BE2C (cell line): ENCODE measurements at regions not wholly inside any gene's neighbourhood (a gene's known extent, or its start where the extent isn't known, plus 50 kb on each side); places are given as distances from the start of the nearest gene placed in this dataset.

Experiments
- DNase-seq: peaks from one replicate; pipeline ENCODE4 v3.0.0-alpha.2; 2020
- H3K27me3 ChIP-seq: fragments of 250-450 bp; sonication (Bioruptor Pico); 2 replicates; pipeline ENCODE4 v1.5.1; 2020; ENCODE audit warnings: mild to moderate bottlenecking
- H3K36me3 ChIP-seq: fragments of 250-450 bp; sonication (Bioruptor Pico); 2 replicates; pipeline ENCODE4 v1.5.1; 2020; ENCODE audit warnings: mild to moderate bottlenecking
- H3K4me1 ChIP-seq: fragments of 250-450 bp; sonication (Bioruptor Pico); 2 replicates; pipeline ENCODE4 v1.5.1; 2020
- H3K4me3 ChIP-seq: 2 replicates; pipeline ENCODE4 v1.5.1; 2011; ENCODE audit warnings: low read depth, low read length
- H3K9me3 ChIP-seq: fragments of 250-450 bp; sonication (Bioruptor Pico); 2 replicates; pipeline ENCODE4 v1.5.1; 2020
- TF ChIP-seq, protein P1 (sequence below): IDR thresholded peaks from 2 replicates; pipeline ENCODE4 v1.5.1; 2012; ENCODE audit warnings: mild to moderate bottlenecking, low read depth, low read length

GRCh38 chr4:148774134-148774533, 331.9 kb upstream of the NR3C2 start:
- no peaks in the 10 kb centered on the region for H3K4me1 ChIP-seq
- H3K27me3 ChIP-seq: no peaks in the 10 kb centered on the region
- TF ChIP-seq, protein P1, sequence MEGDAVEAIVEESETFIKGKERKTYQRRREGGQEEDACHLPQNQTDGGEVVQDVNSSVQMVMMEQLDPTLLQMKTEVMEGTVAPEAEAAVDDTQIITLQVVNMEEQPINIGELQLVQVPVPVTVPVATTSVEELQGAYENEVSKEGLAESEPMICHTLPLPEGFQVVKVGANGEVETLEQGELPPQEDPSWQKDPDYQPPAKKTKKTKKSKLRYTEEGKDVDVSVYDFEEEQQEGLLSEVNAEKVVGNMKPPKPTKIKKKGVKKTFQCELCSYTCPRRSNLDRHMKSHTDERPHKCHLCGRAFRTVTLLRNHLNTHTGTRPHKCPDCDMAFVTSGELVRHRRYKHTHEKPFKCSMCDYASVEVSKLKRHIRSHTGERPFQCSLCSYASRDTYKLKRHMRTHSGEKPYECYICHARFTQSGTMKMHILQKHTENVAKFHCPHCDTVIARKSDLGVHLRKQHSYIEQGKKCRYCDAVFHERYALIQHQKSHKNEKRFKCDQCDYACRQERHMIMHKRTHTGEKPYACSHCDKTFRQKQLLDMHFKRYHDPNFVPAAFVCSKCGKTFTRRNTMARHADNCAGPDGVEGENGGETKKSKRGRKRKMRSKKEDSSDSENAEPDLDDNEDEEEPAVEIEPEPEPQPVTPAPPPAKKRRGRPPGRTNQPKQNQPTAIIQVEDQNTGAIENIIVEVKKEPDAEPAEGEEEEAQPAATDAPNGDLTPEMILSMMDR: no peak
- H3K9me3 ChIP-seq: no peaks in the 10 kb centered on the region
- DNase-seq: no peak
- H3K4me3 ChIP-seq: no peak overlapping the region
- H3K36me3 ChIP-seq: no peaks in the 10 kb centered on the region

GRCh38 chr4:148773313-148773712, 331.1 kb upstream of the NR3C2 start:
- Histone ChIP-seq H3K4me1 (no peaks in the 10 kb centered on the region), H3K9me3 (no peaks in the 10 kb centered on the region), H3K4me3 (no peak overlapping the region), H3K27me3 (no peaks in the 10 kb centered on the region), H3K36me3 (no peaks in the 10 kb centered on the region)
- TF ChIP-seq, protein P1: no peak
- DNase-seq: no peak

DNA sequence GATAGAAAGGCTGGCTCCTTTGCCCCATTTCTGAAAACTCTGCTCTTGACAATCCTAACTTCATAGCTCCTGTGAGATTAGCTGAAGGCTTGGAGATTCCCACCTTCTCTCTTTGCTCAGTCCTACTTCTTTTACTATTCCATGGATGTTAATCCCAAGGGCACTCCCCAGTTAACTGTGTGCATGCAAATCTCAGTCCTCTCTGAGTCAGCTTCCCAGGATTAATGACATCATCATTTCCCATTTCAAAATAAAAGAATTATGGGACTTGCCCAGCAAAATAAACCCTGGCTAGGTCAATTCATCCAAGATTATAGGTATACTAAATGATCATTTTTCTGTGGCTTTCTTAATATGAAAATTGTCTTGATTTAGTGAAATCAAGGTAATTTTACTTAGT, 328.6 kb upstream of the NR3C2 start:
- no peak overlapping the region for H3K4me3 ChIP-seq
- H3K4me1 ChIP-seq: no peaks in the 10 kb centered on the region
- no peak for DNase-seq
- H3K9me3 ChIP-seq: no peaks in the 10 kb centered on the region
- no peaks in the 10 kb centered on the region for H3K27me3 ChIP-seq
- TF ChIP-seq, protein P1: no peak
- H3K36me3 ChIP-seq: no peaks in the 10 kb centered on the region

DNA sequence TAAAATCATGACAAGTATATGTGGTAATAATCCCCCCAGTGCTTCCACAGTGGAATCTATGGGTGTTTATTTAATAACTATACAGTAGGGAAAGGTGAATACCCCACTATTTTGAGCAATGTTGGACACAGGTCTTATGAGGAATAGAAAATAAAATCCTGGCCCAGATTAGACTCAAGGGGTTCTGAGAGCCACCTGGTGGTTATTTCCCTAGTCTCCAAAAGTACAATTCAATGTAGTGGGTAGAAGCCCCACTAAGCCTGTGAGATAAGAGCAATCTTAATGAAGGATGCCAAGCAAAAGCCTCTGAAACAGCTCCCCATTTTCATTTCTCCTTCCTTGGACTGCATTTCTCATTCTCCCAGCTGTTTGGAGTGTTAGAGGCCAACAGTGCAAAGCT, 328.2 kb upstream of the NR3C2 start:
- no peak for DNase-seq
- TF ChIP-seq, protein P1: 0 out of 2 replicates have a peak, but pooled peaks have one; percentile 2
- Histone ChIP-seq H3K4me3 (no peak overlapping the region), H3K4me1 (no peaks in the 10 kb centered on the region), H3K27me3 (no peaks in the 10 kb centered on the region), H3K36me3 (no peaks in the 10 kb centered on the region), H3K9me3 (no peaks in the 10 kb centered on the region)

GRCh38 chr4:148764720-148765119, 322.5 kb upstream of the NR3C2 start:
- Histone ChIP-seq H3K27me3 (no peaks in the 10 kb centered on the region), H3K4me1 (no peaks in the 10 kb centered on the region), H3K4me3 (no peak overlapping the region), H3K9me3 (no peaks in the 10 kb centered on the region), H3K36me3 (no peaks in the 10 kb centered on the region)
- TF ChIP-seq, protein P1: no peak
- DNase-seq: no peak

- Histone ChIP-seq H3K27me3 (no peaks in the 10 kb centered on the region), H3K4me1 (no peaks in the 10 kb centered on the region), H3K9me3 (no peaks in the 10 kb centered on the region), H3K4me3 (no peak overlapping the region), H3K36me3 (no peaks in the 10 kb centered on the region)
- DNase-seq: no peak
- TF ChIP-seq, protein P1: no peak
These were observed 315.0 kb upstream of the NR3C2 start for GRCh38 chr4:148757171-148757570.
